H1 (cell line): ENCODE measurements at regions not wholly inside any gene's neighbourhood (a gene's known extent, or its start where the extent isn't known, plus 50 kb on each side); places are given as distances from the start of the nearest gene placed in this dataset.

Experiments used
- CTCF ChIA-PET: fragments of 300-600 bp; sonication (Branson Sonifier 250); formaldehyde crosslinking; loops from one replicate; lab custom pipeline; 2021; ENCODE audit not compliant: partially characterized antibody; lab: Charles Lee
- POLR2A ChIA-PET: fragments of 300-600 bp; sonication (Branson Sonifier 250); formaldehyde crosslinking; loops from one replicate; lab custom pipeline; 2021; ENCODE audit warnings: inconsistent platforms; ENCODE audit not compliant: partially characterized antibody; lab: Charles Lee
- DNase-seq, 2 experiments: peaks; one replicate each; pipeline versions ENCODE4 v3.0.0 to v3.0.0-alpha.2; 2010 to 2022; ENCODE audit warnings: low spot score in 2 of 2, low read depth in 1 of 2, mixed read lengths in 1 of 2
- FAIRE-seq: peaks from 2 replicates; lab custom pipeline; 2011; peaks lifted over from hg19 to GRCh38; lab: Jason Lieb, UNC
- H2AFZ ChIP-seq: 2 replicates; pipeline ENCODE4 v1.8.1; 2012; ENCODE audit warnings: low read length, inconsistent platforms
- H2AK5ac ChIP-seq: 2 replicates; pipeline ENCODE4 v1.6.1; 2013; ENCODE audit warnings: low read depth, low read length
- H2BK120ac ChIP-seq: replicated peaks from 2 replicates; pipeline ENCODE3; 2013; ENCODE audit warnings: low read depth, low read length, inconsistent platforms
- H2BK12ac ChIP-seq: 2 replicates; pipeline ENCODE4 v1.6.1; 2013; ENCODE audit warnings: low read depth, low read length
- H2BK15ac ChIP-seq: 2 replicates; pipeline ENCODE4 v1.6.1; 2013; ENCODE audit warnings: low read length
- H2BK20ac ChIP-seq: 2 replicates; pipeline ENCODE4 v1.6.1; 2013; ENCODE audit warnings: low read length
- H2BK5ac ChIP-seq: 2 replicates; pipeline ENCODE4 v1.6.1; 2013; ENCODE audit warnings: low read depth, low read length
- H3K14ac ChIP-seq: 2 replicates; pipeline ENCODE4 v1.6.1; 2013; ENCODE audit warnings: inconsistent platforms; ENCODE audit not compliant: insufficient read length
- H3K18ac ChIP-seq: 2 replicates; pipeline ENCODE4 v1.6.1; 2013; ENCODE audit warnings: low read length; ENCODE audit errors: extremely low read depth
- H3K23ac ChIP-seq: 2 replicates; pipeline ENCODE4 v1.6.1; 2013; ENCODE audit warnings: inconsistent platforms; ENCODE audit not compliant: insufficient read length
- H3K23me2 ChIP-seq: 2 replicates; pipeline ENCODE4 v1.6.1; 2013; ENCODE audit warnings: low read depth, low read length
- H3K27ac ChIP-seq: 2 replicates; pipeline ENCODE4 v1.6.1; 2011; ENCODE audit warnings: low read depth, low read length, inconsistent platforms
- H3K27me3 ChIP-seq, 4 experiments: replicated peaks in 1 of 4; 1 replicate in 1 of 4; 2 replicates in 3 of 4; pipeline versions ENCODE4 v1.6.1 to v1.8.1; 2011 to 2013; ENCODE audit warnings: low read length in 3 of 4, mild to moderate bottlenecking in 3 of 4, inconsistent platforms in 2 of 4, mixed read lengths in 2 of 4, moderate library complexity in 1 of 4; ENCODE audit not compliant: control insufficient read depth in 3 of 4, insufficient read depth in 3 of 4; ENCODE audit errors: extremely low read depth in 1 of 4
- H3K36me3 ChIP-seq, 4 experiments: 2 replicates each; pipeline versions ENCODE4 v1.6.1 to v1.8.1; 2011 to 2013; ENCODE audit warnings: mild to moderate bottlenecking in 4 of 4, low read length in 3 of 4, moderate library complexity in 2 of 4, control low read depth in 1 of 4, inconsistent platforms in 1 of 4; ENCODE audit not compliant: insufficient read depth in 4 of 4, control insufficient read depth in 2 of 4
- H3K4ac ChIP-seq: replicated peaks from 2 replicates; pipeline ENCODE3; 2013; ENCODE audit warnings: low read length, low read depth, mixed read lengths, inconsistent platforms; ENCODE audit not compliant: insufficient read length
- H3K4me1 ChIP-seq, 4 experiments: replicated peaks in 1 of 4; 1 replicate in 1 of 4; 2 replicates in 3 of 4; pipeline versions ENCODE4 v1.6.1 to v1.8.1; 2011 to 2013; ENCODE audit warnings: low read length in 3 of 4, inconsistent platforms in 2 of 4, mixed read lengths in 1 of 4; ENCODE audit not compliant: insufficient read depth in 4 of 4, control insufficient read depth in 3 of 4
- H3K4me2 ChIP-seq, 2 experiments: 2 replicates each; pipeline versions ENCODE4 v1.6.1 to v1.8.1; 2011 to 2013; ENCODE audit warnings: low read depth in 2 of 2, low read length in 2 of 2, control low read depth in 1 of 2, inconsistent platforms in 1 of 2, mild to moderate bottlenecking in 1 of 2; ENCODE audit not compliant: insufficient read depth in 1 of 2
- H3K4me3 ChIP-seq, 4 experiments: fragments of 200-600, 300-600 bp in 1 of 4; sonication (generic), shearing (Covaris generic), sonication (Bioruptor Twin) in 1 of 4; 2 replicates each; pipeline versions ENCODE4 v1.5.1 to v1.8.1; 2011 to 2016; ENCODE audit warnings: low read length in 4 of 4, low read depth in 3 of 4, control low read depth in 2 of 4, inconsistent platforms in 2 of 4, mild to moderate bottlenecking in 2 of 4, mixed read lengths in 1 of 4, moderate library complexity in 1 of 4; ENCODE audit not compliant: insufficient read depth in 2 of 4; ENCODE audit errors: extremely low read depth in 1 of 4
- H3K56ac ChIP-seq: replicated peaks from 2 replicates; pipeline ENCODE3; 2013; ENCODE audit warnings: low read depth, mild to moderate bottlenecking, mixed read lengths, low read length, inconsistent platforms; ENCODE audit not compliant: insufficient read length
- H3K79me1 ChIP-seq: 2 replicates; pipeline ENCODE4 v1.6.1; 2013; ENCODE audit warnings: low read depth, low read length, control low read depth
- H3K79me2 ChIP-seq, 2 experiments: 2 replicates each; pipeline versions ENCODE4 v1.6.1 to v1.8.1; 2012 to 2013; ENCODE audit warnings: low read length in 2 of 2, mild to moderate bottlenecking in 2 of 2, inconsistent platforms in 1 of 2; ENCODE audit not compliant: insufficient read depth in 2 of 2, control insufficient read depth in 1 of 2
- H3K9ac ChIP-seq, 4 experiments: replicated peaks in 1 of 4; 1 replicate in 1 of 4; 2 replicates in 3 of 4; pipeline versions ENCODE4 v1.6.1 to v1.8.1; 2011 to 2013; ENCODE audit warnings: low read depth in 3 of 4, low read length in 3 of 4, control low read depth in 2 of 4, mild to moderate bottlenecking in 2 of 4, moderate library complexity in 2 of 4, inconsistent platforms in 1 of 4; ENCODE audit errors: extremely low read depth in 1 of 4
- H3K9me3 ChIP-seq, 2 experiments: 2 replicates each; pipeline versions ENCODE4 v1.6.1 to v1.8.1; 2012 to 2013; ENCODE audit warnings: mild to moderate bottlenecking in 2 of 2, moderate library complexity in 2 of 2, control low read depth in 1 of 2, inconsistent platforms in 1 of 2, low read depth in 1 of 2, low read length in 1 of 2, mixed read lengths in 1 of 2; ENCODE audit not compliant: insufficient read depth in 2 of 2
- H4K20me1 ChIP-seq, 2 experiments: replicated peaks in 1 of 2; 2 replicates each; pipeline versions ENCODE3 to v1.8.1; 2011 to 2013; ENCODE audit warnings: inconsistent platforms in 2 of 2, low read length in 2 of 2, mild to moderate bottlenecking in 1 of 2; ENCODE audit not compliant: insufficient read depth in 2 of 2, control insufficient read depth in 1 of 2
- H4K5ac ChIP-seq: 2 replicates; pipeline ENCODE4 v1.6.1; 2013; ENCODE audit warnings: low read length, low read depth, mixed read lengths, inconsistent platforms; ENCODE audit not compliant: insufficient read length
- H4K8ac ChIP-seq: 2 replicates; pipeline ENCODE4 v1.8.0; 2013; ENCODE audit warnings: mild to moderate bottlenecking, moderate library complexity, low read length, inconsistent platforms; ENCODE audit not compliant: insufficient read depth; ENCODE audit errors: extremely low read depth
- H4K91ac ChIP-seq: replicated peaks from 2 replicates; pipeline ENCODE3; 2013; ENCODE audit warnings: low read length, mixed read lengths, inconsistent platforms; ENCODE audit not compliant: insufficient read length
- CTCF ChIP-seq, 3 experiments: IDR thresholded peaks; 1 replicate in 2 of 3; 2 replicates in 1 of 3; pipeline versions ENCODE4 v1.5.1 to v1.6.1; 2011; ENCODE audit warnings: low read length in 3 of 3, mild to moderate bottlenecking in 3 of 3, inconsistent platforms in 2 of 3, low read depth in 1 of 3, moderate library complexity in 1 of 3; ENCODE audit not compliant: insufficient read depth in 1 of 3; ENCODE audit errors: control extremely low read depth in 1 of 3
- GABPA ChIP-seq: IDR thresholded peaks from 2 replicates; pipeline ENCODE4 v1.6.1; 2011; ENCODE audit warnings: mild to moderate bottlenecking, low read length, moderate library complexity, borderline replicate concordance; ENCODE audit not compliant: insufficient read depth
- HDAC2 ChIP-seq, 2 experiments: fragments of 300-600 bp in 1 of 2; sonication (generic) in 1 of 2; IDR thresholded peaks; 2 replicates each; pipeline ENCODE4 v1.6.1; 2011 to 2012; ENCODE audit warnings: low read depth in 2 of 2, low read length in 2 of 2, mild to moderate bottlenecking in 2 of 2, moderate library complexity in 2 of 2, borderline replicate concordance in 1 of 2, inconsistent platforms in 1 of 2
- MAFK ChIP-seq: IDR thresholded peaks from 2 replicates; pipeline ENCODE4 v1.6.1; 2012; ENCODE audit warnings: low read depth, mild to moderate bottlenecking, improper control_type of control experiment, low read length
- POU5F1 ChIP-seq: IDR thresholded peaks from 2 replicates; pipeline ENCODE4 v1.6.1; 2011; ENCODE audit warnings: low read depth, mild to moderate bottlenecking, low read length, moderate library complexity
- SUZ12 ChIP-seq: fragments of 200-600 bp; sonication (generic); IDR thresholded peaks from 2 replicates; pipeline ENCODE4 v1.6.1; 2012; ENCODE audit warnings: mild to moderate bottlenecking, inconsistent platforms, low read length, moderate library complexity, mixed read lengths
- YY1 ChIP-seq: IDR thresholded peaks from 2 replicates; pipeline ENCODE4 v1.6.1; 2011; ENCODE audit warnings: low read depth, mild to moderate bottlenecking, low read length
- WGBS, 2 experiments: shearing (Covaris generic) in 1 of 2; methylation state at CpG; one replicate each; pipeline versions ENCODE4 v1.1.6 to v1.1.7; 2013 to 2015; ENCODE audit warnings: low lambda C conversion rate in 2 of 2, mixed read lengths in 2 of 2, inconsistent platforms in 1 of 2, low coverage in 1 of 2, missing lambda C conversion rate in 1 of 2; ENCODE audit not compliant: insufficient replicate concordance in 2 of 2, insufficient coverage in 1 of 2, insufficient read length in 1 of 2; ENCODE audit errors: extremely low coverage in 1 of 2, missing lambda C conversion rate in 1 of 2; 5-methylcytosine and 5-hydroxymethylcytosine counted together

- no peaks in the 10 kb centered on the region for H3K79me1 ChIP-seq
- H3K56ac ChIP-seq, result no peak overlapping the region
- H3K27me3 ChIP-seq, result no peaks in the 10 kb centered on the region
- peaks cover 0 to 3% (median 0%) of the 10 kb centered on the region in 4 experiments; a peak in 2 of 7 replicates for H3K4me1 ChIP-seq
- DNase-seq (no peak), FAIRE-seq (no peak)
- H3K23me2 ChIP-seq, result no peaks in the 10 kb centered on the region
- no peak overlapping the region for H4K8ac ChIP-seq
- H2BK15ac ChIP-seq, result no peak overlapping the region
- no peak overlapping the region for H2BK120ac ChIP-seq
- H2AFZ ChIP-seq, result no peak overlapping the region; the same call in 1 of the 2 replicates
- H4K91ac ChIP-seq, result no peak overlapping the region
- 91% methylated on average over 4 of the region's 4 CpGs; no CpG with 5 or more reads in 1 of the 2 experiments for WGBS, 2 experiments
- no peaks in the 10 kb centered on the region for H3K79me2 ChIP-seq
- TF ChIP-seq MAFK, result no peak
- no peak for TF ChIP-seq POU5F1
- TF ChIP-seq YY1, result no peak
- no peak for TF ChIP-seq HDAC2 (IDR thresholded peaks at IDR 0.05; ENCODE audit: borderline replicate concordance in 1 of 2, low read depth in 2 of 2, low read length in 2 of 2)
- TF ChIP-seq SUZ12, result no peak
- TF ChIP-seq GABPA, result no peak
- TF ChIP-seq CTCF (IDR thresholded peaks at IDR 0.05; ENCODE audit: control extremely low read depth in 1 of 3, insufficient read depth in 1 of 3, low read depth in 1 of 3, low read length in 3 of 3), result no peak
- H2AK5ac ChIP-seq, result no peak overlapping the region
- H2BK12ac ChIP-seq, result no peak overlapping the region
- H4K20me1 ChIP-seq, result no peaks in the 10 kb centered on the region
- ChIA-PET CTCF (interaction anchor here (1.0 kb wide), 1 partner anchor 13 kb away, joined by 4 read pairs; no protein-coding TSS in a partner anchor), POLR2A (no interaction called here)
- no peak overlapping the region for H3K4me2 ChIP-seq
- no peak overlapping the region for H3K9ac ChIP-seq
- no peak overlapping the region for H3K23ac ChIP-seq
- no peak overlapping the region for H3K4ac ChIP-seq
- H4K5ac ChIP-seq, result no peak overlapping the region
- no peaks in the 10 kb centered on the region for H3K9me3 ChIP-seq
- no peak overlapping the region for H3K27ac ChIP-seq
- H3K36me3 ChIP-seq, result no peaks in the 10 kb centered on the region
- no peak overlapping the region for H2BK20ac ChIP-seq
- H3K18ac ChIP-seq, result no peak overlapping the region
- no peak overlapping the region for H2BK5ac ChIP-seq
- H3K14ac ChIP-seq, result no peak overlapping the region
- H3K4me3 ChIP-seq, result no peak overlapping the region
These were observed 258.6 kb upstream of the DCN start for GRCh38 chr12:91441246-91441645.
